LNCaP clone FGC (cell line): ENCODE measurements at regions not wholly inside any gene's neighbourhood (a gene's known extent, or its start where the extent isn't known, plus 50 kb on each side); places are given as distances from the start of the nearest gene placed in this dataset.
"Not testable (repeated sequence)": the region's sequence is repeated elsewhere in the genome, so short reads cannot be mapped to it uniquely, and the experiment has no call there.

Experiments used
- DNase-seq: peaks from one replicate; pipeline ENCODE4 v3.0.0-alpha.2; 2011; ENCODE audit warnings: low read depth
- H3K4me3 ChIP-seq: 2 replicates; pipeline ENCODE4 v1.5.1; 2011; ENCODE audit warnings: mild to moderate bottlenecking, low read depth, low read length, control low read depth
- CTCF ChIP-seq: IDR thresholded peaks from 2 replicates; pipeline ENCODE4 v1.5.1; 2012; ENCODE audit warnings: mild to moderate bottlenecking; ENCODE audit not compliant: control insufficient read depth, insufficient read depth; ENCODE audit errors: extremely low read depth

GRCh38 chr6:121694801-121695251, 259.4 kb downstream of the GJA1 start:
- TF ChIP-seq CTCF = no peak
- no peak for DNase-seq
- H3K4me3 ChIP-seq = no peak overlapping the region

- no peak for TF ChIP-seq CTCF
- H3K4me3 ChIP-seq = no peak overlapping the region
- DNase-seq = no peak
Observed at GRCh38 chr6:121695329-121695728, 259.9 kb downstream of the GJA1 start.

GRCh38 chr6:121697921-121698320, 262.5 kb downstream of the GJA1 start:
- no peak for TF ChIP-seq CTCF
- no peak overlapping the region for H3K4me3 ChIP-seq
- no peak for DNase-seq

- no peak for TF ChIP-seq CTCF
- DNase-seq = no peak
Observed at GRCh38 chr6:121698617-121699016, 263.2 kb downstream of the GJA1 start.

GRCh38 chr6:121703129-121703528, 267.7 kb downstream of the GJA1 start:
- DNase-seq, H3K4me3 ChIP-seq: not testable (repeated sequence)

More at GRCh38 chr6:121698617-121699016, 263.2 kb downstream of the GJA1 start:
- no peak overlapping the region for H3K4me3 ChIP-seq

GRCh38 chr6:121711472-121711871, 276.0 kb downstream of the GJA1 start:
- no peak for DNase-seq
- TF ChIP-seq CTCF = no peak
- no peak overlapping the region for H3K4me3 ChIP-seq

GRCh38 chr6:121717686-121718085, 282.2 kb downstream of the GJA1 start:
- no peak for TF ChIP-seq CTCF
- no peak overlapping the region for H3K4me3 ChIP-seq
- DNase-seq = no peak

GRCh38 chr6:121720867-121721266, 285.4 kb downstream of the GJA1 start:
- DNase-seq, H3K4me3 ChIP-seq: not testable (repeated sequence)
